HG02884 (cell line): ENCODE measurements at regions not wholly inside any gene's neighbourhood (a gene's known extent, or its start where the extent isn't known, plus 50 kb on each side); places are given as distances from the start of the nearest gene placed in this dataset.

ENCODE experiments used
- ATAC-seq: cut with Tn5 transposase; IDR thresholded peaks from one replicate; pipeline ENCODE4 v1.9.1; 2021; ENCODE audit warnings: mild to moderate bottlenecking, moderate library complexity; ENCODE audit not compliant: unreplicated experiment

- ATAC-seq = no peak
Observed at GRCh38 chrY:15478348-15478963, 954.1 kb downstream of the NLGN4Y start.

- ATAC-seq = peak; percentile 73
Observed at GRCh38 chrY:15500536-15500935, 976.2 kb downstream of the NLGN4Y start.

- no peak for ATAC-seq
Observed at GRCh38 chrY:15501181-15501580, 976.9 kb downstream of the NLGN4Y start.

GRCh38 chrY:15510288-15510687 lies 986.0 kb downstream of the NLGN4Y start:
- no peak for ATAC-seq

- ATAC-seq = no peak
Observed at GRCh38 chrY:15510984-15511650, 986.8 kb downstream of the NLGN4Y start.

- ATAC-seq = no peak
Observed at GRCh38 chrY:15535131-15535530, 1010.8 kb downstream of the NLGN4Y start.

GRCh38 chrY:15535784-15536511 lies 1011.6 kb downstream of the NLGN4Y start:
- ATAC-seq = no peak

GRCh38 chrY:15540516-15540915 lies 1016.2 kb downstream of the NLGN4Y start:
- no peak for ATAC-seq

GRCh38 chrY:15546177-15546754 lies 1021.9 kb downstream of the NLGN4Y start:
- no peak for ATAC-seq

- no peak for ATAC-seq
Observed at GRCh38 chrY:15552074-15552473, 1027.7 kb downstream of the NLGN4Y start.

GRCh38 chrY:15554991-15555390 lies 1030.7 kb downstream of the NLGN4Y start:
- no peak for ATAC-seq

GRCh38 chrY:15559169-15559568 lies 1034.8 kb downstream of the NLGN4Y start:
- ATAC-seq = no peak

- ATAC-seq = no peak
Observed at GRCh38 chrY:15560840-15561239, 1036.5 kb downstream of the NLGN4Y start.

GRCh38 chrY:15561501-15562289 lies 1037.4 kb downstream of the NLGN4Y start:
- no peak for ATAC-seq

GRCh38 chrY:15577886-15578285 lies 1053.6 kb downstream of the NLGN4Y start:
- ATAC-seq = no peak

- no peak for ATAC-seq
Observed at GRCh38 chrY:15578761-15579160, 1054.4 kb downstream of the NLGN4Y start.

GRCh38 chrY:15579245-15579644 lies 1054.9 kb downstream of the NLGN4Y start:
- no peak for ATAC-seq

- ATAC-seq = no peak
Observed at GRCh38 chrY:15583111-15583510, 1058.8 kb downstream of the NLGN4Y start.

GRCh38 chrY:15592957-15593356 lies 1068.6 kb downstream of the NLGN4Y start:
- ATAC-seq = no peak

GRCh38 chrY:15593476-15594160 lies 1069.3 kb downstream of the NLGN4Y start:
- no peak for ATAC-seq
